Dedifferentiated amniotic fluid mesenchymal stem cell (primary cell): ENCODE measurements at regions not wholly inside any gene's neighbourhood (a gene's known extent, or its start where the extent isn't known, plus 50 kb on each side); places are given as distances from the start of the nearest gene placed in this dataset.

Experiments used
- DNase-seq: peaks from one replicate; pipeline ENCODE4 v3.0.0-alpha.2; 2016; ENCODE audit errors: extremely low spot score

- no peak for DNase-seq
Measured at GRCh38 chr16:49128740-49129139, 152.9 kb downstream of the CBLN1 start.

- no peak for DNase-seq
Measured at GRCh38 chr16:49127103-49127502, 154.5 kb downstream of the CBLN1 start.

GRCh38 chr16:49121636-49122035 lies 160.0 kb downstream of the CBLN1 start:
- no peak for DNase-seq

- no peak for DNase-seq
Measured at GRCh38 chr16:49120631-49121030, 161.0 kb downstream of the CBLN1 start.

- DNase-seq: no peak
Measured at GRCh38 chr16:49116873-49117272, 164.8 kb downstream of the CBLN1 start.

GRCh38 chr16:49115956-49116355 lies 165.7 kb downstream of the CBLN1 start:
- no peak for DNase-seq

- no peak for DNase-seq
Measured at GRCh38 chr16:49112754-49113153, 168.9 kb downstream of the CBLN1 start.

GRCh38 chr16:49111351-49111750 lies 170.3 kb downstream of the CBLN1 start:
- no peak for DNase-seq

- no peak for DNase-seq
Measured at GRCh38 chr16:49108611-49109010, 173.0 kb downstream of the CBLN1 start.

GRCh38 chr16:49103298-49103697 lies 178.3 kb downstream of the CBLN1 start:
- no peak for DNase-seq

- DNase-seq: no peak
Measured at GRCh38 chr16:49101997-49102396, 179.6 kb downstream of the CBLN1 start.

- no peak for DNase-seq
Measured at GRCh38 chr16:49100366-49100765, 181.3 kb downstream of the CBLN1 start.

- no peak for DNase-seq
Measured at GRCh38 chr16:49097964-49098363, 183.7 kb downstream of the CBLN1 start.

- no peak for DNase-seq
Measured at GRCh38 chr16:49096176-49096945, 185.3 kb downstream of the CBLN1 start.

GRCh38 chr16:49095539-49095938 lies 186.1 kb downstream of the CBLN1 start:
- DNase-seq: no peak

- DNase-seq: no peak
Measured at GRCh38 chr16:49094471-49094870, 187.2 kb downstream of the CBLN1 start.

GRCh38 chr16:49093939-49094338 lies 187.7 kb downstream of the CBLN1 start:
- DNase-seq: no peak

- no peak for DNase-seq
Measured at GRCh38 chr16:49092704-49093103, 188.9 kb downstream of the CBLN1 start.

GRCh38 chr16:49089533-49089932 lies 192.1 kb downstream of the CBLN1 start:
- DNase-seq: no peak

- DNase-seq: no peak
Measured at GRCh38 chr16:49089039-49089438, 192.6 kb downstream of the CBLN1 start.

GRCh38 chr16:49085686-49086085 lies 196.0 kb downstream of the CBLN1 start:
- DNase-seq: no peak

GRCh38 chr16:49084628-49085390 lies 196.8 kb downstream of the CBLN1 start:
- no peak for DNase-seq

- no peak for DNase-seq
Measured at GRCh38 chr16:49081554-49081953, 200.1 kb downstream of the CBLN1 start.
